ENCODE measurements at regions not wholly inside any gene's neighbourhood (a gene's known extent, or its start where the extent isn't known, plus 50 kb on each side); places are given as distances from the start of the nearest gene placed in this dataset.

GRCh38 chr21:31397030-31397429, 53.0 kb upstream of the TIAM1 start (continued):
- no peak for TF ChIP-seq SIN3B (IDR thresholded peaks at IDR 0.05; ENCODE audit: low read depth)
- no peak for TF ChIP-seq ZSCAN32 (CRISPR knock-in tag; IDR thresholded peaks at IDR 0.05)
- no peak for TF ChIP-seq MTF1 (CRISPR knock-in tag; IDR thresholded peaks at IDR 0.05; ENCODE audit: borderline replicate concordance)
- TF ChIP-seq PHB (CRISPR knock-in tag; IDR thresholded peaks at IDR 0.05) = no peak
- TF ChIP-seq EGR1 (conservative IDR thresholded peaks at IDR 0.05) = no peak
- no peak for TF ChIP-seq BMI1 (IDR thresholded peaks at IDR 0.05; ENCODE audit: low read length)
- TF ChIP-seq HMGN3 (IDR thresholded peaks at IDR 0.05; ENCODE audit: borderline replicate concordance, extremely low read depth, insufficient read length, low read depth, low read length) = no peak

- no peak for TF ChIP-seq ZNF507 (tag; conservative IDR thresholded peaks at IDR 0.05)
- no peak for TF ChIP-seq E2F4 (CRISPR knock-in tag; IDR thresholded peaks at IDR 0.05; ENCODE audit: low read depth)
- TF ChIP-seq HNRNPUL1 (IDR thresholded peaks at IDR 0.05; ENCODE audit: low read length) = no peak
- 1% methylated on average over 4 of the region's 4 CpGs for WGBS (ENCODE audit: insufficient coverage, low coverage, missing lambda C conversion rate)
- Histone ChIP-seq H3K9me3 (replicated peaks; ENCODE audit: control insufficient read depth, insufficient read depth, low read depth, low read length) (no peaks in the 10 kb centered on the region), H2AFZ (ENCODE audit: low read depth, low read length) (no peak overlapping the region), H3K27me3 (ENCODE audit: control insufficient read depth in 2 of 2, insufficient read depth in 2 of 2, low read length in 2 of 2) (peaks cover 6 to 24% of the 10 kb centered on the region in 2 experiments; a peak in 3 of 5 replicates), H3K27ac (ENCODE audit: extremely low read depth, low read depth, low read length) (no peak overlapping the region), H3K9me1 (ENCODE audit: control insufficient read depth, insufficient read depth, low read length) (no peaks in the 10 kb centered on the region), H3K4me3 (no peak overlapping the region), H3K4me2 (ENCODE audit: insufficient read depth, low read length) (no peak overlapping the region), H3K36me3 (ENCODE audit: control insufficient read depth, insufficient read depth, low read length) (no peaks in the 10 kb centered on the region), H3K79me2 (ENCODE audit: control insufficient read depth, insufficient read depth, low read length) (no peaks in the 10 kb centered on the region), H3K9ac (ENCODE audit: insufficient read depth in 1 of 2, low read depth in 2 of 2, low read length in 2 of 2) (no peak overlapping the region), H3K4me1 (replicated peaks in 1 of 2; ENCODE audit: control insufficient read depth in 2 of 2, insufficient read depth in 2 of 2, low read length in 2 of 2) (no peaks in the 10 kb centered on the region), H4K20me1 (replicated peaks; ENCODE audit: control insufficient read depth, insufficient read depth, low read length) (no peaks in the 10 kb centered on the region)
- BruUV-seq (replicated peaks) = no TSS peak
- CTCF ChIA-PET (ENCODE audit: low intra/inter-chr PET ratio) = no interaction called here
- in situ Hi-C loops (cut with MboI) (no loop called here), intact Hi-C loops (cut with micrococcal nuclease) (no loop called here)
- POLR2A ChIA-PET = no interaction called here
- no peak for ATAC-seq
- no peak for FAIRE-seq
- DNase-seq (ENCODE audit: extremely low read depth in 1 of 4, low spot score in 3 of 4) = no peak
These were observed 52.3 kb upstream of the TIAM1 start for GRCh38 chr21:31396399-31396798.
